BE2C (cell line): ENCODE measurements at regions not wholly inside any gene's neighbourhood (a gene's known extent, or its start where the extent isn't known, plus 50 kb on each side); places are given as distances from the start of the nearest gene placed in this dataset.

Source experiments
- DNase-seq: peaks from one replicate; pipeline ENCODE4 v3.0.0-alpha.2; 2020
- H3K27me3 ChIP-seq: fragments of 250-450 bp; sonication (Bioruptor Pico); 2 replicates; pipeline ENCODE4 v1.5.1; 2020; ENCODE audit warnings: mild to moderate bottlenecking
- H3K36me3 ChIP-seq: fragments of 250-450 bp; sonication (Bioruptor Pico); 2 replicates; pipeline ENCODE4 v1.5.1; 2020; ENCODE audit warnings: mild to moderate bottlenecking
- H3K4me1 ChIP-seq: fragments of 250-450 bp; sonication (Bioruptor Pico); 2 replicates; pipeline ENCODE4 v1.5.1; 2020
- H3K4me3 ChIP-seq: 2 replicates; pipeline ENCODE4 v1.5.1; 2011; ENCODE audit warnings: low read depth, low read length
- H3K9me3 ChIP-seq: fragments of 250-450 bp; sonication (Bioruptor Pico); 2 replicates; pipeline ENCODE4 v1.5.1; 2020
- TF ChIP-seq, protein P1 (sequence below): IDR thresholded peaks from 2 replicates; pipeline ENCODE4 v1.5.1; 2012; ENCODE audit warnings: mild to moderate bottlenecking, low read depth, low read length

- H3K27me3 ChIP-seq, result no peaks in the 10 kb centered on the region
- TF ChIP-seq, protein P1, sequence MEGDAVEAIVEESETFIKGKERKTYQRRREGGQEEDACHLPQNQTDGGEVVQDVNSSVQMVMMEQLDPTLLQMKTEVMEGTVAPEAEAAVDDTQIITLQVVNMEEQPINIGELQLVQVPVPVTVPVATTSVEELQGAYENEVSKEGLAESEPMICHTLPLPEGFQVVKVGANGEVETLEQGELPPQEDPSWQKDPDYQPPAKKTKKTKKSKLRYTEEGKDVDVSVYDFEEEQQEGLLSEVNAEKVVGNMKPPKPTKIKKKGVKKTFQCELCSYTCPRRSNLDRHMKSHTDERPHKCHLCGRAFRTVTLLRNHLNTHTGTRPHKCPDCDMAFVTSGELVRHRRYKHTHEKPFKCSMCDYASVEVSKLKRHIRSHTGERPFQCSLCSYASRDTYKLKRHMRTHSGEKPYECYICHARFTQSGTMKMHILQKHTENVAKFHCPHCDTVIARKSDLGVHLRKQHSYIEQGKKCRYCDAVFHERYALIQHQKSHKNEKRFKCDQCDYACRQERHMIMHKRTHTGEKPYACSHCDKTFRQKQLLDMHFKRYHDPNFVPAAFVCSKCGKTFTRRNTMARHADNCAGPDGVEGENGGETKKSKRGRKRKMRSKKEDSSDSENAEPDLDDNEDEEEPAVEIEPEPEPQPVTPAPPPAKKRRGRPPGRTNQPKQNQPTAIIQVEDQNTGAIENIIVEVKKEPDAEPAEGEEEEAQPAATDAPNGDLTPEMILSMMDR, result no peak
- no peak overlapping the region for H3K4me3 ChIP-seq
- H3K4me1 ChIP-seq, result no peaks in the 10 kb centered on the region
- H3K36me3 ChIP-seq, result no peaks in the 10 kb centered on the region
- H3K9me3 ChIP-seq, result no peaks in the 10 kb centered on the region
- DNase-seq, result no peak
These were observed 113.3 kb upstream of the ERRFI1 start for GRCh38 chr1:8139383-8139782.

DNA sequence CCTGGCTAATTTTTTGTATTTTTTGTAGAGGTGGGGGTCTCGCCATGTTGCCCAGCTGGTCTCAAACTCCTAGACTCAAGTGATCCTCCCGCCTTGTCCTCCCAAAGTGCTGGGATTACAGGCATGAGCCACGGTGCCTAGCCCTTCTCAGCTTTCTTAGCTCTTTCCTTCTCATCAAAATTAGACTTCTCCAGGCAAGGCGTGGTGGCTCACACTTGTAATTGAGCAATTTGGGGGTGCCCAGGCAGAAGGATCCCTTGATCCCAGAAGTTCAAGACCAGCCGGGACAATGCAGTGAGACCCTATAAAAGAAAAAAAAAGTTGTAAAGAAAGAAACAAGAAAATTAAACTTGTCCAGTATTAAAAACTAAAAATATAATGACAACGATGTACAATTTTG is 112.6 kb upstream of the ERRFI1 start:
- Histone ChIP-seq H3K27me3 (no peaks in the 10 kb centered on the region), H3K4me3 (no peak overlapping the region), H3K36me3 (no peaks in the 10 kb centered on the region), H3K4me1 (no peaks in the 10 kb centered on the region), H3K9me3 (no peaks in the 10 kb centered on the region)
- no peak for DNase-seq
- TF ChIP-seq, protein P1, result no peak

DNA sequence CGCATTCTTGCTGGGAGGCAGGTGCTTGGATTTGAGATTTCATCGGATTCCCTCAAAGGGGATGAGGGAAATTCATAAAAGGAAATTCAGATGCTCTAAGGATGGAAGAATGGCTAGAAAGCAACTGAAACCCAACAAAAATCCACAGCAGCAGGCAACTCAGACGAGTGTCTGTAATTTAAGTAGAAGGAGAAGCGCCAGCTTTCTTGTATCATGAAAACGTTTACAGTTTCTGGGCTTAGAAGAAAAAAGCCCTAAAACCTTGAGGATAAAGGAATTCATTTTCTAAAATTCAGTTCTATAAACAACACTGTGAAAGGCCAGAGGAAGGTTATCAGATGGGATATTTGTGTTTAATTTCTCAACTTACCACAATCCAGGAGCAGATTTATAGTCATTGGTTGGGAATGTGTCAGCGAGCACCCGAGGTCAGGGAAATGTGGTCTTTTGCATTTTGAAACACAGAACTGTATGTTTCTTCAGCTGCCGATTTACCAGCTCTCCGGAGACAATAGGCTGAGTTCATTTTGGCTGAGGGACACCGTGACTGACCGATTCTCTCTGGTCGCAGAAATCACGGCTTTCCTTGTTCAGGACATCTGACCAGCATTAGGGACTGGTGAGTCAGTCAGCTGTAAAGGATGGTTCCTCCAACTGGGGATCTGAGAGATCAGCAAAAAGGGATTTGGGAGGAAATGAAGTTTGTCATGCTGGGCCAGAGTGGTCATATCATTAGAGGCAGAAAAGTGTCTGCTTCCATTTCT is 111.6 kb upstream of the ERRFI1 start:
- DNase-seq, result no peak
- no peaks in the 10 kb centered on the region for H3K9me3 ChIP-seq
- no peaks in the 10 kb centered on the region for H3K27me3 ChIP-seq
- no peaks in the 10 kb centered on the region for H3K4me1 ChIP-seq
- TF ChIP-seq, protein P1, result no peak
- H3K36me3 ChIP-seq, result no peaks in the 10 kb centered on the region
- no peak overlapping the region for H3K4me3 ChIP-seq

- no peaks in the 10 kb centered on the region for H3K9me3 ChIP-seq
- no peaks in the 10 kb centered on the region for H3K4me1 ChIP-seq
- TF ChIP-seq, protein P1, result no peak
These were observed 110.7 kb upstream of the ERRFI1 start for GRCh38 chr1:8136766-8137165.

GRCh38 chr1:8135250-8135649 is 109.1 kb upstream of the ERRFI1 start:
- H3K4me3 ChIP-seq, result no peak overlapping the region
- no peaks in the 10 kb centered on the region for H3K27me3 ChIP-seq
- no peak for DNase-seq
- H3K36me3 ChIP-seq, result no peaks in the 10 kb centered on the region
- H3K9me3 ChIP-seq, result no peaks in the 10 kb centered on the region
- H3K4me1 ChIP-seq, result no peaks in the 10 kb centered on the region
- TF ChIP-seq, protein P1, result no peak

More at GRCh38 chr1:8136766-8137165, 110.7 kb upstream of the ERRFI1 start:
- Histone ChIP-seq H3K36me3 (no peaks in the 10 kb centered on the region), H3K4me3 (no peak overlapping the region), H3K27me3 (no peaks in the 10 kb centered on the region)
- DNase-seq, result no peak

DNA sequence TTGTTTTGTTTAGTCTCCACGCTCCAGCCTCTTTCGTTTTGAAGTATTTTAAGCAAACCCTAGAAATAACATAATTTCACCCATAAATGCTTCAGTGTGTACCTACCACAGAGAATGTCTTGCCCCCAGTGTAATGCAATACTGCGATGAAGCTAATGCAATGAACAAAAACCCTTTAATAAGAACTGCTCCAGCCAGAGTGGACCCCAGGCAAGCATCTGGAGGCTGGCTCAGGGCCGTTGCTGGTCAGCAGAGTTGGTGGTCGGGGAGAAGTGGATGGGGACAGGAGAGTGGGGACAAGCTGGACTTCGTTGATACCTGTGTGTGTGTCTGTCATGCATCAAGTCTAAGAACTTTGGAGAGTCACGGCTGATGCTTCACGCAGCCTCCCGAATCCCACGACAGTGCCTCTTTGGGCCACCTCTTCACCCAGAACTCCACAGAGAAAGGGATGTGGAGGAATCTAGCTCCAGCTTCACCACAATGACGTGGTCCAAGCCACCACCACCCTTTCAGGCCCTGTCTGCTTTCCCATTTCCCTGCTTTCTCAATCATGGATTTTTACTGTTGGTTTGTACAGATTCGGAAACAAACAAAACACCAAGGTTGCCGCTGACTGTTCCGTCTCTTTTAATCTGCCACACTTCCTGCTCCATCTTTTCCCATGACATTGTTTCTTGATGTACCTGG is 108.6 kb upstream of the ERRFI1 start:
- Histone ChIP-seq H3K4me1 (no peaks in the 10 kb centered on the region), H3K27me3 (no peaks in the 10 kb centered on the region), H3K4me3 (no peak overlapping the region), H3K36me3 (no peaks in the 10 kb centered on the region), H3K9me3 (no peaks in the 10 kb centered on the region)
- TF ChIP-seq, protein P1, result no peak
- DNase-seq, result no peak
